Stimulated activated CD4-positive, alpha-beta T cell treated with anti-CD3 and anti-CD28 coated beads, Interleukin-15, amount 100 ng/mL, for 24 hours (primary cell): ENCODE measurements at regions not wholly inside any gene's neighbourhood (a gene's known extent, or its start where the extent isn't known, plus 50 kb on each side); places are given as distances from the start of the nearest gene placed in this dataset.

Experiments used
- DNase-seq: peaks from one replicate; pipeline ENCODE4 v3.0.0-alpha.2; 2020

GRCh38 chr3:159560214-159560979 is 428.2 kb upstream of the IL12A start:
- no peak for DNase-seq

GRCh38 chr3:159565313-159565712 is 423.3 kb upstream of the IL12A start:
- no peak for DNase-seq

GRCh38 chr3:159583662-159584061 is 405.0 kb upstream of the IL12A start:
- DNase-seq, result no peak

GRCh38 chr3:159584421-159584820 is 404.2 kb upstream of the IL12A start:
- DNase-seq, result no peak

- DNase-seq, result no peak
Measured at GRCh38 chr3:159586571-159587202, 401.9 kb upstream of the IL12A start.

GRCh38 chr3:159593927-159594605 is 394.6 kb upstream of the IL12A start:
- DNase-seq, result no peak

GRCh38 chr3:159600291-159600690 is 388.3 kb upstream of the IL12A start:
- DNase-seq, result no peak

- DNase-seq, result no peak
Measured at GRCh38 chr3:159604151-159604581, 384.5 kb upstream of the IL12A start.

GRCh38 chr3:159605101-159605500 is 383.5 kb upstream of the IL12A start:
- no peak for DNase-seq

GRCh38 chr3:159605776-159606175 is 382.9 kb upstream of the IL12A start:
- no peak for DNase-seq

GRCh38 chr3:159607856-159608255 is 380.8 kb upstream of the IL12A start:
- DNase-seq, result no peak

- DNase-seq, result no peak
Measured at GRCh38 chr3:159608311-159608710, 380.3 kb upstream of the IL12A start.

- no peak for DNase-seq
Measured at GRCh38 chr3:159609625-159610024, 379.0 kb upstream of the IL12A start.

GRCh38 chr3:159616234-159616825 is 372.3 kb upstream of the IL12A start:
- DNase-seq, result no peak

GRCh38 chr3:159619341-159619885 is 369.2 kb upstream of the IL12A start:
- no peak for DNase-seq

- DNase-seq, result no peak
Measured at GRCh38 chr3:159620281-159620680, 368.4 kb upstream of the IL12A start.

GRCh38 chr3:159620873-159621272 is 367.8 kb upstream of the IL12A start:
- no peak for DNase-seq

- DNase-seq, result no peak
Measured at GRCh38 chr3:159624616-159625015, 364.0 kb upstream of the IL12A start.

- no peak for DNase-seq
Measured at GRCh38 chr3:159625594-159625993, 363.0 kb upstream of the IL12A start.

- DNase-seq, result no peak
Measured at GRCh38 chr3:159626598-159626997, 362.0 kb upstream of the IL12A start.

GRCh38 chr3:159627229-159627628 is 361.4 kb upstream of the IL12A start:
- DNase-seq, result no peak

- DNase-seq, result no peak
Measured at GRCh38 chr3:159627634-159628033, 361.0 kb upstream of the IL12A start.

GRCh38 chr3:159629329-159630084 is 359.1 kb upstream of the IL12A start:
- no peak for DNase-seq
